Esophagus (tissue), 2 donors: ENCODE measurements at regions not wholly inside any gene's neighbourhood (a gene's known extent, or its start where the extent isn't known, plus 50 kb on each side); places are given as distances from the start of the nearest gene placed in this dataset.

Experiments used
- H3K27ac ChIP-seq, 2 donors: one replicate each; pipeline ENCODE4 v1.5.1; 2013; ENCODE audit warnings: low read depth in 2 of 2, mild to moderate bottlenecking in 2 of 2, inconsistent platforms in 1 of 2, low read length in 1 of 2, moderate library complexity in 1 of 2
- H3K27me3 ChIP-seq, 2 donors: one replicate each; pipeline ENCODE4 v1.6.1; 2013; ENCODE audit warnings: low read length in 2 of 2, control low read depth in 1 of 2, mild to moderate bottlenecking in 1 of 2; ENCODE audit not compliant: insufficient read depth in 2 of 2, control insufficient read depth in 1 of 2
- H3K36me3 ChIP-seq, 2 donors: one replicate each; pipeline ENCODE4 v1.6.1; 2013; ENCODE audit warnings: low read length in 1 of 2; ENCODE audit not compliant: control insufficient read depth in 2 of 2, insufficient read depth in 2 of 2
- H3K4me1 ChIP-seq, 2 donors: one replicate each; pipeline ENCODE4 v1.6.1; 2013; ENCODE audit warnings: low read length in 1 of 2; ENCODE audit not compliant: control insufficient read depth in 2 of 2, insufficient read depth in 2 of 2
- H3K4me3 ChIP-seq, 2 donors: one replicate each; pipeline ENCODE4 v1.5.1; 2013; ENCODE audit warnings: low read length in 2 of 2, mild to moderate bottlenecking in 2 of 2, low read depth in 1 of 2, moderate library complexity in 1 of 2
- H3K9me3 ChIP-seq, 2 donors: one replicate each; pipeline ENCODE4 v1.6.1; 2013; ENCODE audit warnings: mild to moderate bottlenecking in 2 of 2, low read depth in 1 of 2, low read length in 1 of 2, moderate library complexity in 1 of 2; ENCODE audit not compliant: control insufficient read depth in 2 of 2, insufficient read depth in 1 of 2
- WGBS, 2 donors: extraction: QIAGEN DNeasy Blood & Tissue Kit; methylation state at CpG; one replicate each; pipeline ENCODE4 v1.1.7; 2013; 5-methylcytosine and 5-hydroxymethylcytosine counted together
- donor health status: healthy with polysubstance abuse.
- donor health status: Bipolar disorder and iron deficiency.

DNA sequence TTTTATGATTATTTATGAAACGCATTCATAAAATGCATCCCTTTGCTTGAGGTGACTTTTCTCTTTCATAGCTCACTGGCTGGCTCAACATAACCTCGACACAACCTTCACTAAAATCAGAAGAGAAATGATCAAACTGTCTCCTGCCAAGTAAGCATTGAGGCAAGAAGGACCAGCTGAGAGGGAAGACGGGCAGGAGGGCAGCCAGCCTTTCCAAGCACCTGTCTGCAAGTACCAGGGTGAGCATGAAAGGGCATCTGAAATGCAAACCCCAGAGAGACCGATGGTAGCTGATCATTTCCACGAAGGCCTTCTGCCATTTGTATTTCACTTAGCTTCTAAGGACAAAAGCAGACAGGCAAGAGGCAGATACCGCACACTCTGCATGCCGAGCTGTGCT is 52.1 kb upstream of the RPH3AL start:
- Histone ChIP-seq H3K27ac (no peak overlapping the region), H3K36me3 (no peaks in the 10 kb centered on the region), H3K4me1 (no peaks in the 10 kb centered on the region), H3K27me3 (no peaks in the 10 kb centered on the region), H3K4me3 (no peak overlapping the region), H3K9me3 (no peaks in the 10 kb centered on the region)
- WGBS, 2 donors: 79 to 81% methylated on average over 7 of the region's 7 CpGs
